LHCN-M2 (cell line): ENCODE measurements at regions not wholly inside any gene's neighbourhood (a gene's known extent, or its start where the extent isn't known, plus 50 kb on each side); places are given as distances from the start of the nearest gene placed in this dataset.

Source experiments
- DNase-seq: peaks from one replicate; pipeline ENCODE4 v3.0.0-alpha.2; 2012; ENCODE audit warnings: low read depth

- DNase-seq, result no peak
Measured at GRCh38 chrX:17930850-17931249, 69.8 kb upstream of the RAI2 start.

- no peak for DNase-seq
Measured at GRCh38 chrX:17923546-17923945, 62.4 kb upstream of the RAI2 start.

- no peak for DNase-seq
Measured at GRCh38 chrX:17922303-17922702, 61.2 kb upstream of the RAI2 start.

- no peak for DNase-seq
Measured at GRCh38 chrX:17919896-17920446, 58.9 kb upstream of the RAI2 start.

- no peak for DNase-seq
Measured at GRCh38 chrX:17917945-17918577, 57.0 kb upstream of the RAI2 start.

GRCh38 chrX:17913801-17914200, 52.7 kb upstream of the RAI2 start:
- DNase-seq, result no peak
